HepG2 (cell line): ENCODE measurements at regions not wholly inside any gene's neighbourhood (a gene's known extent, or its start where the extent isn't known, plus 50 kb on each side); places are given as distances from the start of the nearest gene placed in this dataset.

Experiments used
- FOXA1 ChIP-seq, 2 experiments: fragments of 450-650 bp in 1 of 2; sonication (generic) in 1 of 2; formaldehyde crosslinking in 1 of 2; IDR thresholded peaks; 2 replicates each; pipeline versions ENCODE4 v1.4.0 to v1.6.1; 2016 to 2020; ENCODE audit warnings: missing genetic modification reagents in 1 of 2
- KAT7 ChIP-seq: IDR thresholded peaks from 2 replicates; pipeline ENCODE4 v1.6.1; 2018; ENCODE audit warnings: borderline replicate concordance, missing compliant biosample characterization
- ZNF501 ChIP-seq: sonication (generic); formaldehyde crosslinking; IDR thresholded peaks from 2 replicates; pipeline ENCODE4 v1.5.1; 2020; ENCODE audit warnings: mild to moderate bottlenecking, moderate library complexity, missing genetic modification reagents

- TF ChIP-seq FOXA1 (IDR thresholded peaks at IDR 0.05), result no peak
- TF ChIP-seq FOXA1 (CRISPR knock-in tag; IDR thresholded peaks at IDR 0.05), result no peak
- TF ChIP-seq ZNF501 (CRISPR knock-in tag), result no peak
- no peak for TF ChIP-seq KAT7 (CRISPR knock-in tag)
Observed at GRCh38 chr3:25377042-25377441, 51.0 kb upstream of the RARB start.
